ENCODE measurements at regions not wholly inside any gene's neighbourhood (a gene's known extent, or its start where the extent isn't known, plus 50 kb on each side); places are given as distances from the start of the nearest gene placed in this dataset.

- peak; percentile 31; the same call in 1 of the 2 replicates for TF ChIP-seq RXRB (CRISPR knock-in tag; IDR thresholded peaks at IDR 0.05; ENCODE audit: borderline replicate concordance)
- TF ChIP-seq PHF21A (CRISPR knock-in tag; IDR thresholded peaks at IDR 0.05), result no peak
- TF ChIP-seq LRRFIP1 (CRISPR knock-in tag; conservative IDR thresholded peaks at IDR 0.05), result no peak
- TF ChIP-seq ARID5B (CRISPR knock-in tag; IDR thresholded peaks at IDR 0.05), result peak; percentile 80
- TF ChIP-seq ZKSCAN1 (IDR thresholded peaks at IDR 0.05; ENCODE audit: low read length), result no peak
- TF ChIP-seq LCORL (IDR thresholded peaks at IDR 0.05), result no peak
- no peak for TF ChIP-seq LCORL (CRISPR knock-in tag; IDR thresholded peaks at IDR 0.05)
- TF ChIP-seq SATB2 (CRISPR knock-in tag; IDR thresholded peaks at IDR 0.05), result no peak
- no peak for TF ChIP-seq CEBPB (IDR thresholded peaks at IDR 0.05; ENCODE audit: borderline replicate concordance, low read depth, low read length)
- TF ChIP-seq ZUFSP (CRISPR knock-in tag; IDR thresholded peaks at IDR 0.05; ENCODE audit: borderline replicate concordance), result no peak
- TF ChIP-seq ELF4 (CRISPR knock-in tag; IDR thresholded peaks at IDR 0.05; ENCODE audit: borderline replicate concordance), result no peak
- no peak for TF ChIP-seq NKX3-1 (CRISPR knock-in tag; IDR thresholded peaks at IDR 0.05)
- TF ChIP-seq TFAP4 (IDR thresholded peaks at IDR 0.05; ENCODE audit: borderline replicate concordance, low read depth), result no peak
- TF ChIP-seq, protein P1, sequence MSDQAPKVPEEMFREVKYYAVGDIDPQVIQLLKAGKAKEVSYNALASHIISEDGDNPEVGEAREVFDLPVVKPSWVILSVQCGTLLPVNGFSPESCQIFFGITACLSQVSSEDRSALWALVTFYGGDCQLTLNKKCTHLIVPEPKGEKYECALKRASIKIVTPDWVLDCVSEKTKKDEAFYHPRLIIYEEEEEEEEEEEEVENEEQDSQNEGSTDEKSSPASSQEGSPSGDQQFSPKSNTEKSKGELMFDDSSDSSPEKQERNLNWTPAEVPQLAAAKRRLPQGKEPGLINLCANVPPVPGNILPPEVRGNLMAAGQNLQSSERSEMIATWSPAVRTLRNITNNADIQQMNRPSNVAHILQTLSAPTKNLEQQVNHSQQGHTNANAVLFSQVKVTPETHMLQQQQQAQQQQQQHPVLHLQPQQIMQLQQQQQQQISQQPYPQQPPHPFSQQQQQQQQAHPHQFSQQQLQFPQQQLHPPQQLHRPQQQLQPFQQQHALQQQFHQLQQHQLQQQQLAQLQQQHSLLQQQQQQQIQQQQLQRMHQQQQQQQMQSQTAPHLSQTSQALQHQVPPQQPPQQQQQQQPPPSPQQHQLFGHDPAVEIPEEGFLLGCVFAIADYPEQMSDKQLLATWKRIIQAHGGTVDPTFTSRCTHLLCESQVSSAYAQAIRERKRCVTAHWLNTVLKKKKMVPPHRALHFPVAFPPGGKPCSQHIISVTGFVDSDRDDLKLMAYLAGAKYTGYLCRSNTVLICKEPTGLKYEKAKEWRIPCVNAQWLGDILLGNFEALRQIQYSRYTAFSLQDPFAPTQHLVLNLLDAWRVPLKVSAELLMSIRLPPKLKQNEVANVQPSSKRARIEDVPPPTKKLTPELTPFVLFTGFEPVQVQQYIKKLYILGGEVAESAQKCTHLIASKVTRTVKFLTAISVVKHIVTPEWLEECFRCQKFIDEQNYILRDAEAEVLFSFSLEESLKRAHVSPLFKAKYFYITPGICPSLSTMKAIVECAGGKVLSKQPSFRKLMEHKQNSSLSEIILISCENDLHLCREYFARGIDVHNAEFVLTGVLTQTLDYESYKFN (CRISPR knock-in tag; conservative IDR thresholded peaks at IDR 0.05), result no peak
Observed at GRCh38 chr1:8133657-8134430, 107.7 kb upstream of the ERRFI1 start (continued).
